H1 (cell line): ENCODE measurements at regions not wholly inside any gene's neighbourhood (a gene's known extent, or its start where the extent isn't known, plus 50 kb on each side); places are given as distances from the start of the nearest gene placed in this dataset.

Experiments
- CTCF ChIA-PET: fragments of 300-600 bp; sonication (Branson Sonifier 250); formaldehyde crosslinking; loops from one replicate; lab custom pipeline; 2021; ENCODE audit not compliant: partially characterized antibody; lab: Charles Lee
- POLR2A ChIA-PET: fragments of 300-600 bp; sonication (Branson Sonifier 250); formaldehyde crosslinking; loops from one replicate; lab custom pipeline; 2021; ENCODE audit warnings: inconsistent platforms; ENCODE audit not compliant: partially characterized antibody; lab: Charles Lee
- DNase-seq, 2 experiments: peaks; one replicate each; pipeline versions ENCODE4 v3.0.0 to v3.0.0-alpha.2; 2010 to 2022; ENCODE audit warnings: low spot score in 2 of 2, low read depth in 1 of 2, mixed read lengths in 1 of 2
- FAIRE-seq: peaks from 2 replicates; lab custom pipeline; 2011; peaks lifted over from hg19 to GRCh38; lab: Jason Lieb, UNC
- H2AFZ ChIP-seq: 2 replicates; pipeline ENCODE4 v1.8.1; 2012; ENCODE audit warnings: low read length, inconsistent platforms
- H2AK5ac ChIP-seq: 2 replicates; pipeline ENCODE4 v1.6.1; 2013; ENCODE audit warnings: low read depth, low read length
- H2BK120ac ChIP-seq: replicated peaks from 2 replicates; pipeline ENCODE3; 2013; ENCODE audit warnings: low read depth, low read length, inconsistent platforms
- H2BK12ac ChIP-seq: 2 replicates; pipeline ENCODE4 v1.6.1; 2013; ENCODE audit warnings: low read depth, low read length
- H2BK15ac ChIP-seq: 2 replicates; pipeline ENCODE4 v1.6.1; 2013; ENCODE audit warnings: low read length
- H2BK20ac ChIP-seq: 2 replicates; pipeline ENCODE4 v1.6.1; 2013; ENCODE audit warnings: low read length
- H2BK5ac ChIP-seq: 2 replicates; pipeline ENCODE4 v1.6.1; 2013; ENCODE audit warnings: low read depth, low read length
- H3K14ac ChIP-seq: 2 replicates; pipeline ENCODE4 v1.6.1; 2013; ENCODE audit warnings: inconsistent platforms; ENCODE audit not compliant: insufficient read length
- H3K18ac ChIP-seq: 2 replicates; pipeline ENCODE4 v1.6.1; 2013; ENCODE audit warnings: low read length; ENCODE audit errors: extremely low read depth
- H3K23ac ChIP-seq: 2 replicates; pipeline ENCODE4 v1.6.1; 2013; ENCODE audit warnings: inconsistent platforms; ENCODE audit not compliant: insufficient read length
- H3K23me2 ChIP-seq: 2 replicates; pipeline ENCODE4 v1.6.1; 2013; ENCODE audit warnings: low read depth, low read length
- H3K27ac ChIP-seq: 2 replicates; pipeline ENCODE4 v1.6.1; 2011; ENCODE audit warnings: low read depth, low read length, inconsistent platforms
- H3K27me3 ChIP-seq, 4 experiments: replicated peaks in 1 of 4; 1 replicate in 1 of 4; 2 replicates in 3 of 4; pipeline versions ENCODE4 v1.6.1 to v1.8.1; 2011 to 2013; ENCODE audit warnings: low read length in 3 of 4, mild to moderate bottlenecking in 3 of 4, inconsistent platforms in 2 of 4, mixed read lengths in 2 of 4, moderate library complexity in 1 of 4; ENCODE audit not compliant: control insufficient read depth in 3 of 4, insufficient read depth in 3 of 4; ENCODE audit errors: extremely low read depth in 1 of 4
- H3K36me3 ChIP-seq, 4 experiments: 2 replicates each; pipeline versions ENCODE4 v1.6.1 to v1.8.1; 2011 to 2013; ENCODE audit warnings: mild to moderate bottlenecking in 4 of 4, low read length in 3 of 4, moderate library complexity in 2 of 4, control low read depth in 1 of 4, inconsistent platforms in 1 of 4; ENCODE audit not compliant: insufficient read depth in 4 of 4, control insufficient read depth in 2 of 4
- H3K4ac ChIP-seq: replicated peaks from 2 replicates; pipeline ENCODE3; 2013; ENCODE audit warnings: low read length, low read depth, mixed read lengths, inconsistent platforms; ENCODE audit not compliant: insufficient read length
- H3K4me1 ChIP-seq, 4 experiments: replicated peaks in 1 of 4; 1 replicate in 1 of 4; 2 replicates in 3 of 4; pipeline versions ENCODE4 v1.6.1 to v1.8.1; 2011 to 2013; ENCODE audit warnings: low read length in 3 of 4, inconsistent platforms in 2 of 4, mixed read lengths in 1 of 4; ENCODE audit not compliant: insufficient read depth in 4 of 4, control insufficient read depth in 3 of 4
- H3K4me2 ChIP-seq, 2 experiments: 2 replicates each; pipeline versions ENCODE4 v1.6.1 to v1.8.1; 2011 to 2013; ENCODE audit warnings: low read depth in 2 of 2, low read length in 2 of 2, control low read depth in 1 of 2, inconsistent platforms in 1 of 2, mild to moderate bottlenecking in 1 of 2; ENCODE audit not compliant: insufficient read depth in 1 of 2
- H3K4me3 ChIP-seq, 4 experiments: fragments of 200-600, 300-600 bp in 1 of 4; sonication (generic), shearing (Covaris generic), sonication (Bioruptor Twin) in 1 of 4; 2 replicates each; pipeline versions ENCODE4 v1.5.1 to v1.8.1; 2011 to 2016; ENCODE audit warnings: low read length in 4 of 4, low read depth in 3 of 4, control low read depth in 2 of 4, inconsistent platforms in 2 of 4, mild to moderate bottlenecking in 2 of 4, mixed read lengths in 1 of 4, moderate library complexity in 1 of 4; ENCODE audit not compliant: insufficient read depth in 2 of 4; ENCODE audit errors: extremely low read depth in 1 of 4
- H3K56ac ChIP-seq: replicated peaks from 2 replicates; pipeline ENCODE3; 2013; ENCODE audit warnings: low read depth, mild to moderate bottlenecking, mixed read lengths, low read length, inconsistent platforms; ENCODE audit not compliant: insufficient read length
- H3K79me1 ChIP-seq: 2 replicates; pipeline ENCODE4 v1.6.1; 2013; ENCODE audit warnings: low read depth, low read length, control low read depth
- H3K79me2 ChIP-seq, 2 experiments: 2 replicates each; pipeline versions ENCODE4 v1.6.1 to v1.8.1; 2012 to 2013; ENCODE audit warnings: low read length in 2 of 2, mild to moderate bottlenecking in 2 of 2, inconsistent platforms in 1 of 2; ENCODE audit not compliant: insufficient read depth in 2 of 2, control insufficient read depth in 1 of 2
- H3K9ac ChIP-seq, 4 experiments: replicated peaks in 1 of 4; 1 replicate in 1 of 4; 2 replicates in 3 of 4; pipeline versions ENCODE4 v1.6.1 to v1.8.1; 2011 to 2013; ENCODE audit warnings: low read depth in 3 of 4, low read length in 3 of 4, control low read depth in 2 of 4, mild to moderate bottlenecking in 2 of 4, moderate library complexity in 2 of 4, inconsistent platforms in 1 of 4; ENCODE audit errors: extremely low read depth in 1 of 4
- H3K9me3 ChIP-seq, 2 experiments: 2 replicates each; pipeline versions ENCODE4 v1.6.1 to v1.8.1; 2012 to 2013; ENCODE audit warnings: mild to moderate bottlenecking in 2 of 2, moderate library complexity in 2 of 2, control low read depth in 1 of 2, inconsistent platforms in 1 of 2, low read depth in 1 of 2, low read length in 1 of 2, mixed read lengths in 1 of 2; ENCODE audit not compliant: insufficient read depth in 2 of 2
- H4K20me1 ChIP-seq, 2 experiments: replicated peaks in 1 of 2; 2 replicates each; pipeline versions ENCODE3 to v1.8.1; 2011 to 2013; ENCODE audit warnings: inconsistent platforms in 2 of 2, low read length in 2 of 2, mild to moderate bottlenecking in 1 of 2; ENCODE audit not compliant: insufficient read depth in 2 of 2, control insufficient read depth in 1 of 2
- H4K5ac ChIP-seq: 2 replicates; pipeline ENCODE4 v1.6.1; 2013; ENCODE audit warnings: low read length, low read depth, mixed read lengths, inconsistent platforms; ENCODE audit not compliant: insufficient read length
- H4K8ac ChIP-seq: 2 replicates; pipeline ENCODE4 v1.8.0; 2013; ENCODE audit warnings: mild to moderate bottlenecking, moderate library complexity, low read length, inconsistent platforms; ENCODE audit not compliant: insufficient read depth; ENCODE audit errors: extremely low read depth
- H4K91ac ChIP-seq: replicated peaks from 2 replicates; pipeline ENCODE3; 2013; ENCODE audit warnings: low read length, mixed read lengths, inconsistent platforms; ENCODE audit not compliant: insufficient read length
- CHD1 ChIP-seq: IDR thresholded peaks from 2 replicates; pipeline ENCODE4 v1.6.1; 2012; ENCODE audit warnings: low read depth, low read length, improper control_type of control experiment
- CTBP2 ChIP-seq: IDR thresholded peaks from 2 replicates; pipeline ENCODE4 v1.7.0; 2011; ENCODE audit warnings: borderline replicate concordance, mild to moderate bottlenecking, moderate library complexity, mixed read lengths, low read length; ENCODE audit not compliant: insufficient read depth, insufficient read length
- EP300 ChIP-seq, 2 experiments: IDR thresholded peaks; 1 replicate in 1 of 2; 2 replicates in 1 of 2; pipeline ENCODE4 v1.6.1; 2011 to 2012; ENCODE audit warnings: low read depth in 2 of 2, low read length in 2 of 2, mild to moderate bottlenecking in 2 of 2, borderline replicate concordance in 1 of 2, inconsistent platforms in 1 of 2, moderate library complexity in 1 of 2
- HDAC6 ChIP-seq: IDR thresholded peaks from one replicate; pipeline ENCODE4 v1.7.1; 2012; ENCODE audit warnings: low read depth, mild to moderate bottlenecking, inconsistent platforms, low read length, moderate library complexity
- KDM4A ChIP-seq: IDR thresholded peaks from one replicate; pipeline ENCODE4 v1.7.1; 2012; ENCODE audit warnings: low read depth, mild to moderate bottlenecking, moderate library complexity, low read length, inconsistent platforms; ENCODE audit not compliant: severe bottlenecking
- POLR2A ChIP-seq, 2 experiments: IDR thresholded peaks; 1 replicate in 1 of 2; 2 replicates in 1 of 2; pipeline ENCODE4 v1.6.1; 2011; ENCODE audit warnings: low read depth in 2 of 2, low read length in 2 of 2, mild to moderate bottlenecking in 2 of 2; ENCODE audit errors: control extremely low read depth in 1 of 2
- SP4 ChIP-seq: IDR thresholded peaks from 2 replicates; pipeline ENCODE4 v1.6.1; 2012; ENCODE audit warnings: low read length, inconsistent platforms
- WGBS, 2 experiments: shearing (Covaris generic) in 1 of 2; methylation state at CpG; one replicate each; pipeline versions ENCODE4 v1.1.6 to v1.1.7; 2013 to 2015; ENCODE audit warnings: low lambda C conversion rate in 2 of 2, mixed read lengths in 2 of 2, inconsistent platforms in 1 of 2, low coverage in 1 of 2, missing lambda C conversion rate in 1 of 2; ENCODE audit not compliant: insufficient replicate concordance in 2 of 2, insufficient coverage in 1 of 2, insufficient read length in 1 of 2; ENCODE audit errors: extremely low coverage in 1 of 2, missing lambda C conversion rate in 1 of 2; 5-methylcytosine and 5-hydroxymethylcytosine counted together
- TF ChIP-seq, protein P1 (sequence below): IDR thresholded peaks from 2 replicates; pipeline ENCODE4 v1.6.1; 2011; ENCODE audit warnings: low read length, improper control_type of control experiment

DNA sequence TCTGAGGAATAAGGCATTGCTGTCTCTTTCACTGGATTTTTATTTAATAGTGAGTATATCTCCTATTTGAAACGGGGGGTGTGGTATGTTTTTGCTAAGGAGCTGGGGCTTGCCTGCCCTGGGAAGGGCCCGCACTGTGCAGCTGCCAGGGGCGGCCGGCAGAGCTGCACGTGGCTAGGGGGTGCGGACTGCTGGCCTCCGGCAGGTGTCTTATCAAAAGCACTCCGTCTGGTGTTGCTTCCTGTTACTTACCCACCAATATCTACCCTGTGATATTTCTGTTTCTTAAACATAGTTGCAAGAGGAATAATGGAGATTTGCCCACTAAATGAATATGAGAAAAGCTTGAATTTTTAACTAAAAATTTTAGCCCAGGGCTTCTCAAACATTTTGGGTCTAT is 232.0 kb downstream of the IRX1 start:
- Histone ChIP-seq H4K91ac (no peak overlapping the region), H3K79me1 (no peaks in the 10 kb centered on the region), H3K36me3 (peaks cover 0 to 2% (median 0%) of the 10 kb centered on the region in 4 experiments; a peak in 1 of 8 replicates), H2AK5ac (no peak overlapping the region), H2BK5ac (no peak overlapping the region), H3K9me3 (no peaks in the 10 kb centered on the region), H2BK120ac (no peak overlapping the region), H3K14ac (no peak overlapping the region), H4K20me1 (no peaks in the 10 kb centered on the region), H2AFZ (no peak overlapping the region), H4K8ac (no peak overlapping the region), H3K23me2 (no peaks in the 10 kb centered on the region), H4K5ac (no peak overlapping the region), H3K27me3 (no peaks in the 10 kb centered on the region), H3K4me2 (no peak overlapping the region), H3K4me3 (no peak overlapping the region), H2BK12ac (no peak overlapping the region), H3K56ac (no peak overlapping the region), H3K23ac (no peak overlapping the region), H3K18ac (no peak overlapping the region), H3K4me1 (peaks cover 0 to 2% (median 0%) of the 10 kb centered on the region in 4 experiments; a peak in 1 of 7 replicates), H2BK15ac (no peak overlapping the region), H3K27ac (no peak overlapping the region), H3K79me2 (no peaks in the 10 kb centered on the region), H3K9ac (no peak overlapping the region), H2BK20ac (no peak overlapping the region), H3K4ac (no peak overlapping the region)
- 94% methylated on average over 8 of the region's 8 CpGs; no CpG with 5 or more reads in 1 of the 2 experiments for WGBS, 2 experiments
- no peak for DNase-seq
- CTCF ChIA-PET, result no interaction called here
- TF ChIP-seq CTBP2, result no peak
- TF ChIP-seq HDAC6, result no peak
- TF ChIP-seq, protein P1, sequence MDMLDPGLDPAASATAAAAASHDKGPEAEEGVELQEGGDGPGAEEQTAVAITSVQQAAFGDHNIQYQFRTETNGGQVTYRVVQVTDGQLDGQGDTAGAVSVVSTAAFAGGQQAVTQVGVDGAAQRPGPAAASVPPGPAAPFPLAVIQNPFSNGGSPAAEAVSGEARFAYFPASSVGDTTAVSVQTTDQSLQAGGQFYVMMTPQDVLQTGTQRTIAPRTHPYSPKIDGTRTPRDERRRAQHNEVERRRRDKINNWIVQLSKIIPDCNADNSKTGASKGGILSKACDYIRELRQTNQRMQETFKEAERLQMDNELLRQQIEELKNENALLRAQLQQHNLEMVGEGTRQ, result no peak
- no peak for TF ChIP-seq CHD1
- no peak for TF ChIP-seq SP4
- no peak for TF ChIP-seq POLR2A (IDR thresholded peaks at IDR 0.05; ENCODE audit: control extremely low read depth in 1 of 2, low read depth in 2 of 2, low read length in 2 of 2)
- TF ChIP-seq KDM4A, result no peak
- TF ChIP-seq EP300 (IDR thresholded peaks at IDR 0.05; ENCODE audit: borderline replicate concordance in 1 of 2, low read depth in 2 of 2, low read length in 2 of 2), result no peak
- POLR2A ChIA-PET, result no interaction called here
- no peak for FAIRE-seq
